Right atrium auricular region (tissue), 2 donors: ENCODE measurements at regions not wholly inside any gene's neighbourhood (a gene's known extent, or its start where the extent isn't known, plus 50 kb on each side); places are given as distances from the start of the nearest gene placed in this dataset.

Experiments
- DNase-seq: peaks from one replicate; pipeline ENCODE4 v3.0.0-alpha.2; 2019; ENCODE audit warnings: low spot score
- H3K27ac ChIP-seq, 2 donors: fragments of 200-600 bp; sonication (generic); 1 replicate in 1 of 2; 2 replicates in 1 of 2; pipeline ENCODE4 v1.5.1; 2016 to 2019
- H3K27me3 ChIP-seq, 2 donors: fragments of 200-600 bp; sonication (generic); one replicate each; pipeline versions ENCODE4 v1.5.1 to v1.6.0; 2017 to 2019
- H3K36me3 ChIP-seq: fragments of 200-600 bp; sonication (generic); one replicate; pipeline ENCODE4 v1.5.1; 2016
- H3K4me1 ChIP-seq, 2 donors: fragments of 200-600 bp; sonication (generic); one replicate each; pipeline versions ENCODE4 v1.5.1 to v1.6.0; 2017 to 2019
- H3K4me3 ChIP-seq, 2 donors: fragments of 200-600 bp; sonication (generic); 1 replicate in 1 of 2; 2 replicates in 1 of 2; pipeline ENCODE4 v1.5.1; 2017 to 2019; ENCODE audit warnings: mild to moderate bottlenecking in 1 of 2, moderate library complexity in 1 of 2
- H3K9me3 ChIP-seq, 2 donors: fragments of 200-600 bp; sonication (generic); one replicate each; pipeline ENCODE4 v1.5.1; 2019
- TF ChIP-seq, protein P1 (sequence below), 2 donors: fragments of 200-600 bp; sonication (generic); IDR thresholded peaks; one replicate each; pipeline ENCODE4 v1.5.1; 2019; ENCODE audit warnings: antibody characterized with exemption in 2 of 2

DNA sequence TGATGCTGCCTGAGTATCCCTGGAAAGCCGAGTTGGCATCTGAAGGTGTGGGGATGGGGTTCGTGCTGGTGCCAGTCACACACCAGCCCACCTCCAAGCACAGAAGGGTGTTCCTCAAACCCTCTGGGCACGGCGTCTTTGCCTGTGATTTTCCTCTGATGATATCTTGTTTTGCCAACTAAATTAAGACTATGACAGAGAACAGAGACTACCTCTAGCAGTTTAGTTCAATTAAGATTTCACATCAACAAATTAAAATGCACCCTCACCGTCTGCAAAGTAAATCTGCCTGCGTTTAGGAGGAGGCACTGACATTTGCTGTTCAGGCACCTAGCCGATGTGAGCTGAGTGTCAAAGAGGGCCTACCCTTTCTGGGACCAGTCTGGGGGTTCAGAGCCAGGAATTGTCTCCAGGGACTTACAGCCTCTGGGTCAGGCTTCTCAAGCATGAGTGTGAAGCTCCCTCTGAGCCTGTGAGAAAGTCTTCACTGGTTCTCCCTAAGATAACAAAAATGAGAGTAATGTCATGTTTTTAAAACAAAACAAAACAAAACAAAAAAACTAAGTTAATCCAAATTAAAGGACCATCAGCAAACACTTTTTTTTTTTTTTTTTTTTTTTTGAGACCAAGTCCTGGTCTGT is 55.4 kb upstream of the CTNNA1 start:
- TF ChIP-seq, protein P1, sequence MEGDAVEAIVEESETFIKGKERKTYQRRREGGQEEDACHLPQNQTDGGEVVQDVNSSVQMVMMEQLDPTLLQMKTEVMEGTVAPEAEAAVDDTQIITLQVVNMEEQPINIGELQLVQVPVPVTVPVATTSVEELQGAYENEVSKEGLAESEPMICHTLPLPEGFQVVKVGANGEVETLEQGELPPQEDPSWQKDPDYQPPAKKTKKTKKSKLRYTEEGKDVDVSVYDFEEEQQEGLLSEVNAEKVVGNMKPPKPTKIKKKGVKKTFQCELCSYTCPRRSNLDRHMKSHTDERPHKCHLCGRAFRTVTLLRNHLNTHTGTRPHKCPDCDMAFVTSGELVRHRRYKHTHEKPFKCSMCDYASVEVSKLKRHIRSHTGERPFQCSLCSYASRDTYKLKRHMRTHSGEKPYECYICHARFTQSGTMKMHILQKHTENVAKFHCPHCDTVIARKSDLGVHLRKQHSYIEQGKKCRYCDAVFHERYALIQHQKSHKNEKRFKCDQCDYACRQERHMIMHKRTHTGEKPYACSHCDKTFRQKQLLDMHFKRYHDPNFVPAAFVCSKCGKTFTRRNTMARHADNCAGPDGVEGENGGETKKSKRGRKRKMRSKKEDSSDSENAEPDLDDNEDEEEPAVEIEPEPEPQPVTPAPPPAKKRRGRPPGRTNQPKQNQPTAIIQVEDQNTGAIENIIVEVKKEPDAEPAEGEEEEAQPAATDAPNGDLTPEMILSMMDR (IDR thresholded peaks at IDR 0.05): no peak
- no peak for DNase-seq

DNA sequence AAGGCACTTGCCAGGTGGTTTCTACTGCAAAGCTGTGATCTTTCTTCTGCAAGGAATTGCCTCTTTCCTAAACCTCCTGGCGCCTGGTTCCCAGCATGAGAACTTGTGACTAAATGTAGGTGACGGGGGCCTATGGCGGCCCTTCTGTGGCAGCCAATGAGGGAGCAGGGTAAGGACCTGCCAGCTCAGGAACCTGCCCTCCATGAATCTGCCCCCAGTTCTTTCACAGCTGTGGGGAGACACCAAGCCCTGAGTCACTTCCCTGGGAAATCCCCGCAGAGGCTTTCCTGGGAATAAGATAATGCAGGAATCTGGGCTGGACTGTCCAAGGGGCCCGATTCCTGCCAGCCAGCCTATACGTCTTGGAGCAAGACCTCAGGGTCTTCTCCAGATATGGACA is 56.7 kb upstream of the CTNNA1 start:
- Histone ChIP-seq H3K27me3 (no peaks in the 10 kb centered on the region), H3K36me3 (no peaks in the 10 kb centered on the region), H3K4me1 (peaks cover 0 to 15% of the 10 kb centered on the region in 2 donors), H3K4me3 (no peak overlapping the region), H3K27ac (no peak overlapping the region), H3K9me3 (no peaks in the 10 kb centered on the region)
- TF ChIP-seq, protein P1 (IDR thresholded peaks at IDR 0.05): no peak
- no peak for DNase-seq

More for the DNA sequence above, 55.4 kb upstream of the CTNNA1 start:
- Histone ChIP-seq H3K27me3 (no peaks in the 10 kb centered on the region), H3K4me1 (peaks cover 0 to 15% of the 10 kb centered on the region in 2 donors), H3K4me3 (no peak overlapping the region), H3K27ac (no peak overlapping the region), H3K36me3 (no peaks in the 10 kb centered on the region), H3K9me3 (no peaks in the 10 kb centered on the region)

DNA sequence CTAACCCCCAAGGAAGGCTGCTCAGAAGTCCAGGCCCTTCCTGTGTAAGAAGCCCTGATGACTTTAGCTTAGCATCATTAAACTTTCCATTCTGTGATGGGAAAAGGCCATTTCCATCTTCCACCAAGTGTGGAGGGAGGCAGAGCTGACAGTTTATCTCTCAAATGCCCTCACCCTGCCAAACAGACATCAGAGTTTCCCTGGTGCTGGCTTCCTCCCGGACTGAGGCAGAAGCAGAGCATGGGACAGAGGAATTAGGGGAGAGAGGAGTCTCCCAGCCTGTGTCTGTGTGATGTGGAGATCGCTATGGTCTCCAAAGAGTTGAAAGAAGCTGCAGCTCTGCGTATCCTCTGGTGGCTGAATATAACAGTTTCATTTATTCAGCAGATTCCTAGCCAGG is 57.4 kb upstream of the CTNNA1 start:
- Histone ChIP-seq H3K4me1 (peaks cover 0 to 15% of the 10 kb centered on the region in 2 donors), H3K4me3 (no peak overlapping the region), H3K27me3 (no peaks in the 10 kb centered on the region), H3K9me3 (no peaks in the 10 kb centered on the region), H3K36me3 (no peaks in the 10 kb centered on the region), H3K27ac (no peak overlapping the region)
- TF ChIP-seq, protein P1 (IDR thresholded peaks at IDR 0.05): no peak
- no peak for DNase-seq

DNA sequence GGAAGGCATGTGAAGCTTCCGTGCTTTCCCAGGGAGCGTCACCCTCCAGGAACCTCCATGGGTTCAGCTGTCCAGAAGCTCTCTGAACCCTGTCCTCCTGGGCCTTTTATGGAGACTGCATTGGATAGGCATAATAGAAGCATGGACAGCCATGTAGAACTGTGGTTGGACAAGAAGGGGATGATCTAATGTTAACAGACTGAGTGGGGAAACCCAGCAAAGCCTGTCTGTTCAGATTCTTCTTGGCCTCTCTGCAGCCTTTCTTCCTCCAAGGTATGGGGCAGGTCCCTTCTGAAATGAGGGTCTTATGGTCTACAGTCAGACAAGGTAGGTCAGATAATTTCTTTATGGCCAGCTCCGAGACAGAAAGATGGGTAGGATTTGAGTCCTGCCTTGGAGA is 59.1 kb upstream of the CTNNA1 start:
- DNase-seq: no peak
- Histone ChIP-seq H3K27ac (no peak overlapping the region), H3K4me1 (peaks cover 0 to 15% of the 10 kb centered on the region in 2 donors), H3K9me3 (no peaks in the 10 kb centered on the region), H3K36me3 (no peaks in the 10 kb centered on the region), H3K27me3 (no peaks in the 10 kb centered on the region), H3K4me3 (no peak overlapping the region)
- TF ChIP-seq, protein P1 (IDR thresholded peaks at IDR 0.05): no peak

DNA sequence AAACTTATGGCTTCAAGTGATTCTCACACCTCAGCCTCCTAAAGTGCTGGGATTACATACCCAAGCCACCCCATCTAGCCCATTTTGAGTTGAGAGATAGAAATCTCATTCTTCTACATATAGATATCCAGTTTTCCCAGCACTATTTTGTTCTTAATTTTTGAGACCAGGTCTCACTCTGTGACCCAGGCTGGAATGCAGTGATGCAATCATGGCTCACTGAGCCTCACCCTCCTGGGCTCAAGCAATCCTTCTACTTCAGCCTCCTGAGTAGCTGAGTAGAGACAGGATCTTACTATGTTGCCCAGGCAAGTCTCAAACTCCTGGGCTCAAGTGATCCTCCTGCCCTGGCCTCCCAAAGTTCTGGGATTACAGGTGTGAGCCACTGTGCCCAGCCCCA is 60.9 kb upstream of the CTNNA1 start:
- H3K36me3 ChIP-seq: no peaks in the 10 kb centered on the region
- H3K27ac ChIP-seq: no peak overlapping the region
- DNase-seq: no peak
- peaks cover 0 to 9% of the 10 kb centered on the region in 2 donors for H3K4me1 ChIP-seq
- H3K27me3 ChIP-seq: no peaks in the 10 kb centered on the region
- no peaks in the 10 kb centered on the region for H3K9me3 ChIP-seq
- TF ChIP-seq, protein P1 (IDR thresholded peaks at IDR 0.05): no peak
- no peak overlapping the region for H3K4me3 ChIP-seq

DNA sequence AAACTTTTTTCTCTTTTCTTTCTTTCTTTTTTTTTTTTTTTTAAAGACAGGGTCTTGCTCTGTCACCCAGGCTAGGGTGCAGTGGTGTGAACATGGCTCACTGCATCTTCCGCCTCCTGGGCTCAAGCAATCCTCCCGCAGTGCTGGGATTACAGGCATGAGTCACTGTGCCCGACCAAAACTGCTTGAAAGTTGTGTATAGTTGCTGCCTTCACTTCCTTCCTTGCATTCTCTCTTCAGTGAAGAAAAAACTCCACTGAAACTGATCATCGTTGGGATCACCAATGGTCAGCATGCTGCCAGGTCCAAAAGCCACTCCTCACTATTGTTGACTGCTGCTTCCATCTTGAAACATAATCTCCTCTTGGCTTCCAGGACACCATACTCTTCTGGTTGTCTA is 66.6 kb upstream of the CTNNA1 start:
- Histone ChIP-seq H3K36me3 (no peaks in the 10 kb centered on the region), H3K27me3 (no peaks in the 10 kb centered on the region), H3K9me3 (peaks cover 0 to 9% of the 10 kb centered on the region in 2 donors), H3K4me3 (no peak overlapping the region), H3K27ac (no peak overlapping the region), H3K4me1 (no peaks in the 10 kb centered on the region)
- DNase-seq: no peak
- TF ChIP-seq, protein P1 (IDR thresholded peaks at IDR 0.05): no peak
